IMR-90 (cell line): ENCODE measurements at regions not wholly inside any gene's neighbourhood (a gene's known extent, or its start where the extent isn't known, plus 50 kb on each side); places are given as distances from the start of the nearest gene placed in this dataset.

Experiments
- ATAC-seq: fragments of 200-7000 bp; cut with Tn5 transposase; 2 replicates; pipeline ENCODE4 v1.9.1; 2020; ENCODE audit warnings: low read depth, mild to moderate bottlenecking, moderate library complexity
- BruUV-seq: library from RNA; stranded (reverse); fragments of 400-500 nt; replicated peaks from 2 replicates; lab custom pipeline; 2021; lab: Mats Ljungman, UMichigan
- CTCF ChIA-PET: fragments of 300-600 bp; formaldehyde crosslinking; extraction: SDS; loops from one replicate; lab custom pipeline; 2021; ENCODE audit warnings: antibody characterized with exemption; lab: Yijun Ruan, JAX
- POLR2A ChIA-PET: fragments of 300-600 bp; sonication (Branson Sonifier 250); formaldehyde crosslinking; loops from one replicate; lab custom pipeline; 2022; ENCODE audit warnings: antibody characterized with exemption; ENCODE audit not compliant: unreplicated experiment; lab: Charles Lee
- DNase-seq: peaks from one replicate; pipeline ENCODE4 v3.0.0; 2013
- H2AFZ ChIP-seq: replicated peaks from 2 replicates; pipeline ENCODE3; 2013; ENCODE audit warnings: low read length, mild to moderate bottlenecking; ENCODE audit not compliant: poor library complexity
- H2AK5ac ChIP-seq: 2 replicates; pipeline ENCODE4 v1.6.1; 2013; ENCODE audit warnings: low read depth, low read length, inconsistent platforms
- H2AK9ac ChIP-seq: replicated peaks from 2 replicates; pipeline ENCODE3; 2013; ENCODE audit warnings: mild to moderate bottlenecking, low read depth, low read length, moderate library complexity; ENCODE audit not compliant: poor library complexity
- H2BK120ac ChIP-seq: 2 replicates; pipeline ENCODE4 v1.6.1; 2013; ENCODE audit warnings: low read depth, low read length, inconsistent platforms
- H2BK15ac ChIP-seq: 3 replicates; pipeline ENCODE4 v1.6.1; 2013; ENCODE audit warnings: low read depth, low read length, inconsistent platforms
- H2BK20ac ChIP-seq: 2 replicates; pipeline ENCODE4 v1.6.1; 2013; ENCODE audit warnings: low read depth, mild to moderate bottlenecking, inconsistent platforms, low read length, moderate library complexity
- H2BK5ac ChIP-seq: 2 replicates; pipeline ENCODE4 v1.6.1; 2013; ENCODE audit warnings: mild to moderate bottlenecking, low read depth, low read length, inconsistent platforms; ENCODE audit not compliant: poor library complexity, severe bottlenecking
- H3K14ac ChIP-seq: replicated peaks from 2 replicates; pipeline ENCODE4 v1.6.1; 2013; ENCODE audit warnings: low read depth, low read length, inconsistent platforms
- H3K18ac ChIP-seq: 2 replicates; pipeline ENCODE4 v1.6.1; 2013; ENCODE audit warnings: low read depth, low read length, control low read depth
- H3K23ac ChIP-seq: 2 replicates; pipeline ENCODE4 v1.6.1; 2013; ENCODE audit warnings: low read depth, low read length, inconsistent platforms
- H3K27ac ChIP-seq: 2 replicates; pipeline ENCODE4 v1.5.1; 2013; ENCODE audit warnings: mild to moderate bottlenecking, control low read depth, low read length; ENCODE audit not compliant: insufficient read depth
- H3K27me3 ChIP-seq: 2 replicates; pipeline ENCODE4 v1.6.1; 2013; ENCODE audit warnings: low read length; ENCODE audit not compliant: control insufficient read depth, insufficient read depth
- H3K36me3 ChIP-seq: 2 replicates; pipeline ENCODE4 v1.6.1; 2013; ENCODE audit warnings: low read length, mixed read lengths; ENCODE audit not compliant: control insufficient read depth, insufficient read depth
- H3K4ac ChIP-seq: 2 replicates; pipeline ENCODE4 v1.6.1; 2013; ENCODE audit warnings: low read depth, low read length, inconsistent platforms
- H3K4me1 ChIP-seq: 2 replicates; pipeline ENCODE4 v1.6.1; 2013; ENCODE audit warnings: low read length, mixed read lengths; ENCODE audit not compliant: control insufficient read depth, insufficient read depth
- H3K4me2 ChIP-seq: 2 replicates; pipeline ENCODE4 v1.6.1; 2013; ENCODE audit warnings: low read depth, mild to moderate bottlenecking, control low read depth, low read length, moderate library complexity
- H3K4me3 ChIP-seq: 2 replicates; pipeline ENCODE4 v1.5.1; 2013; ENCODE audit warnings: low read depth, mild to moderate bottlenecking, control low read depth, low read length, moderate library complexity; ENCODE audit not compliant: insufficient read depth
- H3K56ac ChIP-seq: 2 replicates; pipeline ENCODE4 v1.6.1; 2013; ENCODE audit warnings: low read length, inconsistent platforms; ENCODE audit not compliant: insufficient read depth; ENCODE audit errors: extremely low read depth
- H3K79me1 ChIP-seq, 2 experiments: 2 replicates each; pipeline ENCODE4 v1.6.1; 2013; ENCODE audit warnings: low read length in 2 of 2, inconsistent platforms in 1 of 2, low read depth in 1 of 2
- H3K9ac ChIP-seq: 2 replicates; pipeline ENCODE4 v1.6.1; 2013; ENCODE audit warnings: low read depth, low read length, control low read depth
- H3K9me1 ChIP-seq: 2 replicates; pipeline ENCODE4 v1.6.1; 2013; ENCODE audit warnings: low read length, inconsistent platforms; ENCODE audit not compliant: insufficient read depth
- H3K9me3 ChIP-seq: 2 replicates; pipeline ENCODE4 v1.6.1; 2013; ENCODE audit warnings: low read length; ENCODE audit not compliant: control insufficient read depth, insufficient read depth
- H4K20me1 ChIP-seq: 2 replicates; pipeline ENCODE4 v1.6.1; 2013; ENCODE audit warnings: low read length, inconsistent platforms; ENCODE audit not compliant: insufficient read depth
- H4K5ac ChIP-seq: 2 replicates; pipeline ENCODE4 v1.6.1; 2013; ENCODE audit warnings: mild to moderate bottlenecking, low read depth, low read length, control low read depth
- H4K8ac ChIP-seq, 2 experiments: 2 replicates each; pipeline ENCODE4 v1.6.1; 2013; ENCODE audit warnings: low read depth in 2 of 2, low read length in 2 of 2, control low read depth in 1 of 2, inconsistent platforms in 1 of 2
- H4K91ac ChIP-seq: 2 replicates; pipeline ENCODE4 v1.6.1; 2013; ENCODE audit warnings: low read depth, low read length, inconsistent platforms; ENCODE audit not compliant: insufficient read depth
- BHLHE40 ChIP-seq: fragments of 150-350 bp; IDR thresholded peaks from 2 replicates; pipeline ENCODE4 v1.6.1; 2016; ENCODE audit warnings: mild to moderate bottlenecking, low read depth, low read length
- CEBPB ChIP-seq: IDR thresholded peaks from 2 replicates; pipeline ENCODE4 v1.6.1; 2012; ENCODE audit warnings: low read depth, low read length, improper control_type of control experiment
- CHD1 ChIP-seq: IDR thresholded peaks from 2 replicates; pipeline ENCODE4 v1.6.1; 2012; ENCODE audit warnings: low read depth, low read length, improper control_type of control experiment
- CTCF ChIP-seq: conservative IDR thresholded peaks from 2 replicates; pipeline ENCODE4 v1.5.1; 2012; ENCODE audit warnings: mild to moderate bottlenecking, low read depth, low read length, improper control_type of control experiment
- ELK1 ChIP-seq: fragments of 150-350 bp; IDR thresholded peaks from 2 replicates; pipeline ENCODE4 v1.6.1; 2016; ENCODE audit warnings: low read depth, mild to moderate bottlenecking, low read length, moderate library complexity, borderline replicate concordance
- FOS ChIP-seq: fragments of 150-350 bp; IDR thresholded peaks from 2 replicates; pipeline ENCODE4 v1.6.1; 2016; ENCODE audit warnings: low read depth, low read length
- MAFK ChIP-seq: IDR thresholded peaks from 2 replicates; pipeline ENCODE4 v1.6.1; 2012; ENCODE audit warnings: low read depth, low read length, improper control_type of control experiment
- MAZ ChIP-seq: IDR thresholded peaks from 2 replicates; pipeline ENCODE4 v1.6.1; 2012; ENCODE audit warnings: low read depth, mild to moderate bottlenecking, low read length, improper control_type of control experiment, moderate library complexity, borderline replicate concordance
- MXI1 ChIP-seq: IDR thresholded peaks from 2 replicates; pipeline ENCODE4 v1.6.1; 2012; ENCODE audit warnings: low read depth, mild to moderate bottlenecking, low read length, moderate library complexity, borderline replicate concordance
- NFE2L2 ChIP-seq: fragments of 150-350 bp; IDR thresholded peaks from 2 replicates; pipeline ENCODE4 v1.6.1; 2016; ENCODE audit warnings: low read depth, mild to moderate bottlenecking, low read length
- POLR2A ChIP-seq: IDR thresholded peaks from 2 replicates; pipeline ENCODE4 v1.6.1; 2012; ENCODE audit warnings: mild to moderate bottlenecking, low read depth, low read length
- RAD21 ChIP-seq: IDR thresholded peaks from 2 replicates; pipeline ENCODE4 v1.6.1; 2012; ENCODE audit warnings: low read length, improper control_type of control experiment
- RCOR1 ChIP-seq: IDR thresholded peaks from 2 replicates; pipeline ENCODE4 v1.6.1; 2012; ENCODE audit warnings: mild to moderate bottlenecking, low read length, improper control_type of control experiment; ENCODE audit not compliant: insufficient replicate concordance
- RFX5 ChIP-seq: IDR thresholded peaks from 2 replicates; pipeline ENCODE4 v1.8.0; 2012; ENCODE audit warnings: low read depth, mild to moderate bottlenecking, low read length, moderate library complexity
- SMC3 ChIP-seq: fragments of 150-350 bp; IDR thresholded peaks from 2 replicates; pipeline ENCODE4 v1.6.1; 2016; ENCODE audit warnings: low read depth, mild to moderate bottlenecking, antibody characterized with exemption, low read length, moderate library complexity
- USF2 ChIP-seq: fragments of 150-350 bp; IDR thresholded peaks from 2 replicates; pipeline ENCODE4 v1.6.1; 2017; ENCODE audit warnings: mild to moderate bottlenecking, antibody characterized with exemption, low read length, low read depth
- WGBS, 2 experiments: methylation state at CpG; one replicate each; pipeline versions ENCODE4 v1.1.5 to v1.1.7; 2013; ENCODE audit warnings: missing lambda C conversion rate in 2 of 2; ENCODE audit not compliant: insufficient read length in 1 of 2; ENCODE audit errors: extremely low coverage in 2 of 2; 5-methylcytosine and 5-hydroxymethylcytosine counted together
- dilution Hi-C: fragments of 300-500 bp; cut with HindIII; formaldehyde crosslinking; loops from one replicate; pipeline ENCODE4 v1.14.3; 2018; ENCODE audit warnings: low sequenced_read_pairs; ENCODE audit not compliant: unreplicated experiment
- in situ Hi-C: fragments of 300-500 bp; cut with MboI; formaldehyde crosslinking; loops from 3 replicates; pipeline ENCODE4 v1.14.3; 2019; ENCODE audit warnings: low sequenced_read_pairs, inconsistent platforms, mixed read lengths
- intact Hi-C: fragments of 100-400 bp; cut with micrococcal nuclease; formaldehyde crosslinking; loops from 2 replicates; pipeline ENCODE4 v1.10.0; 2022

- no peak overlapping the region for H2BK120ac ChIP-seq
- no peak overlapping the region for H3K23ac ChIP-seq
- 47% methylated on average over 3 of the region's 5 CpGs; no CpG with 5 or more reads in 1 of the 2 experiments for WGBS, 2 experiments
- H3K4me1 ChIP-seq = no peaks in the 10 kb centered on the region
- DNase-seq = no peak
- H2BK15ac ChIP-seq = no peak overlapping the region
- H3K9me1 ChIP-seq = no peaks in the 10 kb centered on the region
- H3K14ac ChIP-seq = no peak overlapping the region
- no peaks in the 10 kb centered on the region for H3K27me3 ChIP-seq
- POLR2A ChIA-PET = no interaction called here
- H2AK9ac ChIP-seq = no peak overlapping the region
- intact Hi-C loops (no loop called here), in situ Hi-C loops (no loop called here), dilution Hi-C loops (no loop called here)
- H2AFZ ChIP-seq = no peak overlapping the region
- no peaks in the 10 kb centered on the region for H4K20me1 ChIP-seq
- H3K18ac ChIP-seq = no peak overlapping the region
- H3K9me3 ChIP-seq = peaks cover 38% of the 10 kb centered on the region
- no peak overlapping the region for H2BK20ac ChIP-seq
- H4K91ac ChIP-seq = no peak overlapping the region
- H2BK5ac ChIP-seq = no peak overlapping the region
- no peaks in the 10 kb centered on the region for H3K79me1 ChIP-seq
- TF ChIP-seq RAD21 (no peak), MAZ (no peak), CTCF (no peak), MXI1 (no peak), ELK1 (no peak), RCOR1 (no peak), RFX5 (no peak), BHLHE40 (no peak), POLR2A (no peak), SMC3 (no peak), MAFK (no peak), CHD1 (no peak), CEBPB (no peak), USF2 (no peak), NFE2L2 (no peak), FOS (no peak)
- no peak overlapping the region for H3K4me3 ChIP-seq
- no TSS peak for BruUV-seq
- H2AK5ac ChIP-seq = no peak overlapping the region
- H4K5ac ChIP-seq = no peak overlapping the region
- CTCF ChIA-PET = no interaction called here
- no peak overlapping the region for H3K9ac ChIP-seq
- no peak overlapping the region for H4K8ac ChIP-seq
- H3K56ac ChIP-seq = no peak overlapping the region
- no peak overlapping the region for H3K4me2 ChIP-seq
- no peaks in the 10 kb centered on the region for H3K36me3 ChIP-seq
- no peak overlapping the region for H3K27ac ChIP-seq
- no peak overlapping the region for H3K4ac ChIP-seq
- no peak for ATAC-seq
These were observed 207.1 kb downstream of the NDUFA10 start for GRCh38 chr2:239818086-239818485.
